ENCODE measurements at regions not wholly inside any gene's neighbourhood (a gene's known extent, or its start where the extent isn't known, plus 50 kb on each side); places are given as distances from the start of the nearest gene placed in this dataset.

DNA sequence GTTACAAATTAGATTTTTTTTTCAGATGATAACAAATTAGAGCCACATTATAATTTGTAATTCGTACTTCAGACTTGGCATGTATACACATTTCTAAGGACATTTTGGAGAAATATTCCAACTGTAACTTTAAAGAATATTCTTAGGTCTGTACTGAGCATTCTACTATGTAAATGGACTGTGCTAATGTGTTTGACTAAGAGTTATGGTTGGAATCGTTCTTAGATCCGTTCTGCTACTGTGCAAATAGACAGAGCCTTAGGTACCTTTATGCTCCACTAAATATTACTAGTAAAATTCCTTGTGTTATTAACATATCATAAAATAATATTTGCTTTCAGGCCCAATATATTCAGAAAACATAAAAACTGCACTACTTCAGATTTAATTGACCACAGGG, 1180.0 kb upstream of the TENM3 start:
- FAIRE-seq (no peak), ATAC-seq (no peak), DNase-seq (ENCODE audit: low spot score) (no peak)
- in situ Hi-C loops (cut with HindIII; ENCODE audit: extremely low pct_ligation_motif_present, low pct_unique_long_range_greater_than_20kb): no loop called here
- Histone ChIP-seq H3K4me3 (replicated peaks in 1 of 3; ENCODE audit: insufficient read depth in 1 of 3, low read depth in 2 of 3, low read length in 3 of 3) (no peak overlapping the region), H4K20me1 (ENCODE audit: insufficient read depth, low read length) (no peaks in the 10 kb centered on the region), H3K9ac (ENCODE audit: insufficient read depth, low read depth, low read length) (no peak overlapping the region), H3K79me2 (ENCODE audit: insufficient read depth, low read length) (no peaks in the 10 kb centered on the region), H3K9me3 (ENCODE audit: low read length) (no peaks in the 10 kb centered on the region), H3K27me3 (ENCODE audit: control insufficient read depth in 1 of 2, insufficient read depth in 2 of 2, low read length in 2 of 2) (no peaks in the 10 kb centered on the region), H3K27ac (ENCODE audit: extremely low read length, insufficient read depth, low read length) (no peak overlapping the region), H3K4me1 (ENCODE audit: insufficient read depth, low read length) (no peaks in the 10 kb centered on the region), H2AFZ (ENCODE audit: low read length) (no peak overlapping the region), H3K36me3 (replicated peaks in 1 of 2; ENCODE audit: control insufficient read depth in 1 of 2, insufficient read depth in 2 of 2, low read length in 2 of 2) (no peaks in the 10 kb centered on the region), H3K4me2 (ENCODE audit: low read depth, low read length) (no peak overlapping the region)
- ChIA-PET POLR2A (no interaction called here), CTCF (ENCODE audit: low intra/inter-chr PET ratio, low total read pairs) (no interaction called here)
- BruUV-seq (replicated peaks): no TSS peak
- WGBS (ENCODE audit: low lambda C conversion rate): 0% methylated on average over 3 of the region's 3 CpGs
- no peak for TF ChIP-seq ATF7-NPFF (CRISPR knock-in tag; IDR thresholded peaks at IDR 0.05; ENCODE audit: low read depth)
- TF ChIP-seq, protein P1, sequence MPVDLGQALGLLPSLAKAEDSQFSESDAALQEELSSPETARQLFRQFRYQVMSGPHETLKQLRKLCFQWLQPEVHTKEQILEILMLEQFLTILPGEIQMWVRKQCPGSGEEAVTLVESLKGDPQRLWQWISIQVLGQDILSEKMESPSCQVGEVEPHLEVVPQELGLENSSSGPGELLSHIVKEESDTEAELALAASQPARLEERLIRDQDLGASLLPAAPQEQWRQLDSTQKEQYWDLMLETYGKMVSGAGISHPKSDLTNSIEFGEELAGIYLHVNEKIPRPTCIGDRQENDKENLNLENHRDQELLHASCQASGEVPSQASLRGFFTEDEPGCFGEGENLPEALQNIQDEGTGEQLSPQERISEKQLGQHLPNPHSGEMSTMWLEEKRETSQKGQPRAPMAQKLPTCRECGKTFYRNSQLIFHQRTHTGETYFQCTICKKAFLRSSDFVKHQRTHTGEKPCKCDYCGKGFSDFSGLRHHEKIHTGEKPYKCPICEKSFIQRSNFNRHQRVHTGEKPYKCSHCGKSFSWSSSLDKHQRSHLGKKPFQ (CRISPR knock-in tag; IDR thresholded peaks at IDR 0.05; ENCODE audit: insufficient replicate concordance): no peak
- TF ChIP-seq HNRNPLL (IDR thresholded peaks at IDR 0.05; ENCODE audit: low read depth, low read length, poor library complexity, severe bottlenecking): no peak
- no peak for TF ChIP-seq HOXA7 (CRISPR knock-in tag; IDR thresholded peaks at IDR 0.05)
- TF ChIP-seq ZNF547 (CRISPR knock-in tag; IDR thresholded peaks at IDR 0.05): no peak
- no peak for TF ChIP-seq CHD4 (IDR thresholded peaks at IDR 0.05; ENCODE audit: borderline replicate concordance, low read length)
- TF ChIP-seq ASH2L (IDR thresholded peaks at IDR 0.05; ENCODE audit: insufficient read length, low read depth, low read length): no peak
- no peak for TF ChIP-seq ZBTB49 (CRISPR knock-in tag; IDR thresholded peaks at IDR 0.05; ENCODE audit: borderline replicate concordance)
- TF ChIP-seq RFX1 (IDR thresholded peaks at IDR 0.05): no peak
- no peak for TF ChIP-seq CBFB (CRISPR knock-in tag; IDR thresholded peaks at IDR 0.05)
- TF ChIP-seq ZNF160 (CRISPR knock-in tag; IDR thresholded peaks at IDR 0.05): no peak
- intact Hi-C loops (cut with micrococcal nuclease; ENCODE audit: unreplicated experiment): no loop called here

Measured in HepG2 (cell line).